HG03060 (cell line): ENCODE measurements at regions not wholly inside any gene's neighbourhood (a gene's known extent, or its start where the extent isn't known, plus 50 kb on each side); places are given as distances from the start of the nearest gene placed in this dataset.

Experiments
- ATAC-seq: cut with Tn5 transposase; IDR thresholded peaks from one replicate; pipeline ENCODE4 v1.9.1; 2021; ENCODE audit warnings: low read depth, moderate number of reproducible peaks; ENCODE audit not compliant: unreplicated experiment

- ATAC-seq, result no peak
Observed at GRCh38 chr3:72543246-72543645, 305.0 kb downstream of the SHQ1 start.

DNA sequence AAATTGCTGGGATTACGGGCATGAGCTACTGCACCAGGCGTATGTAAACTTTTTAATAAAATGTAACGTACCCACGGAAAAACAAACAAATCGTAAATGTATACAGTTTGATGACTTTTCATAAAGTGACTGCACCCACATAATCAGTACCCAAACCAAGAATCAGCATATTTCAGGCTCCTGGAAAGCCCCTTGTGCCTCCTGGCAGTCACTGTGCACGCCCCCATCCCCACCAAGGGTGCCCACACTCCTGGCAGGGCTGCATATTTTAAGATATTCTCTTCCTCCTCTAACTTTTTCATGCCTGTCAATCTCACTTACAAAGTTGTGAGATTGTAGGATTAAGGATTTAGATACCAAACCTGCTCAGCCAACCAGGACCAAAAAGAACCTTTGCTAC, 305.5 kb downstream of the SHQ1 start:
- ATAC-seq, result no peak

GRCh38 chr3:72539856-72540255, 308.4 kb downstream of the SHQ1 start:
- no peak for ATAC-seq

DNA sequence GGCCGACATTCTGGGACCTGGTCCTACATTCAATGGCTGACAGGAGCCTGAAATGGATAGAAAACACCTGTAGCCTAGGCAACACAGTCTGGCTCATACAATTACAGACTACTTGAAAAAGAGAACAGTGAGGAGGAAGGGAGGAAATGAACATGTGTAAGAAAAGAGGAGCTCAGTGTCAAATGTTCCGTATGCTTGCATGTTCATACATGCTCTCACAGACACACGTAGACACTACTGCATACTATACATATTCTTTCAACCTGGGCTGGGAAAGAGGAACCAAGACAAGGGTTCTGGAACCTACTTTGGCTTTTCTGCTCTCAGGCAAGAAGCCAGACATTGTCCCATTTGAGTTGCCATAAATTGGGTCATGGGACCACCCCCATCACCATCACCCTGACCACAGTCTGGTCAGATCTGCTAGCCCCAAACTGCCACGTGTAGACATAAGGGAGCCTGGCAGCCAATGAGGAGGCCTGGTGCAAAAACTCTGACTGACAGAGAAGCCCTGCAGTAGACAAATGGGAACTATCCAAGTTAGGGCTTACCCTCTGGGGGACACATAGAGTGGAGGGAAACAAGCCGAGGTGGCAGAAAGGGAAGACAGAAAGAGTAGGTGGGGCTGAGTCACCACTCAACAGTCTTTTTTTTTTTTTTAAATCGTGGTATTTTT, 310.0 kb downstream of the SHQ1 start:
- no peak for ATAC-seq

DNA sequence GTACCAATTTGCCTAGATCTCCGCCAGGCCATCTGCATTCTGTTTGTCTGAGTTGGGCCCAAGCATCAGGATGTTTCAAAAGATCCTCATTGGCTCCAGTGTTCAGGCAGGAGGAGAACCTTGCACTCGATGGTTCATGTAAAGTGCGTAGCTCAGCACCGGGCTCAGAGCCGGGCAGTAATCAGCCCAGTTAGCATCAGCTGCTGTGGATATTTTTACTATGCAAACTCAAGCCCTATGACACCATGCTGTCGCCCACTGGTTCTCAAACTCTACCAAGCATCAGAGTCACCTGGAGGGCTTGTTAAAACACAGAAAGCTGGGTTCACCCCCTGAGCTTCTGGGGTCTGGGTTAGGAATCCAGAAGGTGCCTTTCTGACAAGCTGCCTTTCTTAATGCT, 310.8 kb downstream of the SHQ1 start:
- no peak for ATAC-seq

- no peak for ATAC-seq
Observed at GRCh38 chr3:72536878-72537267, 311.4 kb downstream of the SHQ1 start.

DNA sequence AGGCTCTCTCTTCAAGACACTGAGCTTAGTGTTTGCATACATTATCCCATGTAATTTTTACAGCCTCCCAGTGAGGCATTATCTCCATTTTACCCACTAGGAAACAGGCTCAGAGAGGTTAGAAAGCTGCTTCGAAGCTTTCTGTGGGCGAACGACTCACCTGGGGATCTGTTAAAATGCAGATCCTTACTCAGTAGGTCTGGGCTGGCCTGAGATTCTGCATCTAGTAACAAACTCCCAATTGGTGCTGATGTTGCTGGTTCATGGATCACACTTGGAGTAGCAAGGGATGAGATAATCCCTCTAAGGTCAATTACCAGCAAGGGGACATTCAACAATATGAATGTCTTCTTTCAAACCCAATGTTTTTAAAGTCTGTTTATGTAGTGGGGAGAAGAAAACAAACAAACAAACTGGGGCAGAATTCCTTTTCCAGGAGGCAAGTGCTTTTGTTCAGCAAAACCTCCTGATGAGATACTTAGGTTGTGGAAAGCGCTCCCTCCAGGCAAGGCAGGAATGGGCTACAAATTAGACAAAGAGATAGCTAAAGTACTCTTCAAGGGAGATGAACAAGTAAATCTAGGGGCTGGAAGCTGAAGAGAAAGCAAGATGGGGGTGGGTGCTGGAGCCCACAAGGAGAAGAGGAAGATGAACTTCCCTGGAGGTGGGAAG, 311.9 kb downstream of the SHQ1 start:
- ATAC-seq, result no peak

GRCh38 chr3:72535772-72536171, 312.5 kb downstream of the SHQ1 start:
- ATAC-seq, result no peak

DNA sequence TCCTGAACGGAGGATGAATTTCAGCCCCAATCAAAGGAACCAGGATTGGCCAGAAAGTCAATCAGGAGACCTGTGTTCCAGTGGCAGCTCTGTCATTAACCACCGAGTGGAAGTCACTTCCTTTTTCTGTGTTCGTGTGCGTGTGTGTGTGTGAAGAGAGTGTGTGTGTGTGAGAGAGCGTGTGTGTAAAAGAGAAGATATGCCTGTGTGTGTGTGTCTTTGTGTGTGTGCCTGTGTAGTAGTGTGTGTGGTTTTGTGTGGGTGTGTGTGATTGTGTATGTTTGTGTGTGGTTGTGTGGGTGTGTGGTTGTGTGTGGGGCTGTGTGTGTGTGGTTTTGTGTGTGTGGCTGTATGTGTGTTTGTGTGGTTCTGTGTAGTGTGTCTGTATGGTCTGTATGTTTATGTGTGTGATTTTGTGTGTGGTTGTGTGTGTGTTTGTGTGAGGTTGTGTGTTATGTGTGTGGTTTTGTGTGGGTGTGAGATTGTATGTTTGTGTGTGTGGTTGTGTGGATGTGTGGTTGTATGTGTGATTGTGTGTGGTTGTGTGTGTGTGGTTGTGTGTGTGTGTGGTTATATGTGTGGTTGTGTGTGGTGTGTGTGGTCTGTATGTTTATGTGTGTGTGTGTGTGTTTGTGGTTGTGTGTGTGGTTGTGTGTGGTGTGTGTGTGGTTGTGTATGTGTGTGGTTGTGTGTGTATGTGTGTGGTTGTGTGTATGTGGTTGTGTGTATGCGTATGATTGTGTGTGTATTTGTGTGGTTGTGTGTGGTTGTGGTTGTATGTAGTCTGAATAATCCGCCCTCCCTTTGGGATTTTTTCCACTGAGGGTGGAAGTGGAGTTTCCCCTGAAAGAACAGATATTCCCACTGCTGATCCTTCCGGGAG, 314.4 kb downstream of the SHQ1 start:
- no peak for ATAC-seq

DNA sequence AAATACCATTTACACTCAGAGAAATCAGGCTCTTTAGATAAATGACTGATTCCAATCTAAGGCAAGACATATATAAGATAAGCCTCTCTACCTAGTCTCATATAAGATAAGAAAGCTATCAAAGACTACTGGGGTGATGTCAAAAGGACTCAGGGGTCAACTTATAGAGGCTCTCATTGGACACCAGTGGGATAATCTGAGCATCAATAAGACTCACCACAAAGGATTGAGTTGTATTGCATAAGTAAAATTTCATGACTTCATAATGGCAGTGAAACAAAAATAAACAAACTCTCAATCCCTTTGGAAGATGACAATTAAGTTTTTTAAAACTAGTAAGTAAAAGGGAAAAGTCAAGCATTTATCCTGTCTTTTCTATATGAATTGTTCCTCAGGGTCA, 317.8 kb downstream of the SHQ1 start:
- no peak for ATAC-seq

DNA sequence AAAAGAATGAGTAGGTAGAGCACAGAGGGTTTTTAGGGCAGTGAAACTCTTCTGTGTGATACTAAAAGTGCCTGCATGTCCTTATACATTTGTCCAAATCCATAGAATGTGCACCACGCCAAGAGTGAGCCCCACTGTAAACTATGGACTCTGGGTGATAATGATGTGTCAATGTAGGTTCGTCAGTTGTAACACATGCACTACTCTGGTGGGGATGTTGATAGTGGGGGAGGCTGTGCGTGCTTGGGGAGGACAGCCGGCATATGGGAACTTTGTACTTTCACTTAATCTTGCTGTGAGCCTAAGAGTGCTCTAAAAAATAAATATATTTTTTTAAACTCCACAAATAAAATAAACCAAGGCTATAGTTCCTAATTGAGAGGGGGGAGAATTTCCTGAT, 319.2 kb downstream of the SHQ1 start:
- no peak for ATAC-seq

GRCh38 chr3:72523429-72524151, 324.7 kb downstream of the SHQ1 start:
- ATAC-seq, result peak; percentile 67

DNA sequence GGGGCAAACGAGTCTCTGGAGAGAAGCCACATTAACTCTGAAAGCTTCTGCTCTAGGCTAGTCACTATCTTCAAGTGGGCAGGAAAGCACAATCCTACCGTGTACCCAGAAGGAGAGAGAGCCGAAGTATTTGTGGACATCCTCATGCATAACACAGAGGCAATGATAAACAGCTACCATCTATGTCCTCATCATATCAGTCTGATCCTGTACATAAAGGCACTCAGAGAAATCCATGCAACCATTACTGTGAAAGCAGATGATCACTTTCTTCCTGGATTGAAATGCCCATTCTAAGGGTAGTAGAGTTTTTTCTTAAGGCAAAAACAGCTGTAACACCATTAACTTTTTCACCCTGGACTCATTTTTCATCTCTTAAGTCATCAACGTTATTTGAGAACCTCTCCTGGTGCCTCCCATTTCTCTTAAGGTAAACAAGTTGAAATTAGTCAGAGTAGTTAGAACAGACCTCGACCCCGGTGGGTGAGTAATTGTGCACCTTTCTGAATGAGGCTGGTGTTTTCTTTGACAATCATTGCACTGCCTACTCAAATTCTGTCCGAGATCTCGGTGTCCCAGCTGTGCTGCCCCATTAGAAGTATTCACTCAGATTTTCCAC, 327.4 kb downstream of the SHQ1 start:
- peak; percentile 40 for ATAC-seq

DNA sequence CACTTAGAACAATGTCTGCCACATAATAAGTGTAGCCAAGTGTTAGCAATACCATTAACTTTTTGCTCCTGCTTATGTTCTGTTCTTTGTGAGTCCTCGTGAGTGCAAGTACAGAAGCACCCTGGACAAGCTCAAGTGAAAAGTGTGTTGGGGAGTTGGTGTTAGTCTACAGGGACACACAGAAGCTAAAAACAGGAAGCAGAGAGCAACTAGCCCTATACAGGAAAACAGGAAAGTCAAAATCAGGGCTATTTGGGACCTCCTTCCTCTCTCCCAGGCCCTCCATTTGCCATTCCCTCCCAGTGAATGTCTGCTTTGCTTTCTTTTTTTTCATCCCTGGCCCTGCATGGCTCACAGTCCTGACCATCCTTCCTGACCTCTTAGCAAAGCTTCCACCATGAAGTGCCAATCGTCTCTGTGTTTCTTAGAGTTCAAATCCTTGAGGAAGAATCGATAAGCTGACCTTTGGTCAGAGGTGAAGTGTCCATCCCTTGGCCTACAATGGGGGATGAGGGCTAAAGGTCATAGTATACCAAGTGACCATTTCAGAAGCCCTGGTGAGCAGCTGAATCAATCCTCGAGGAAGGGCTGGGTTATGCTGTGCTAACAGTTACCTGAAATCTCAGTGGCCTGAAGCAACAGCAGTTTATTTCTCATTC, 328.2 kb downstream of the SHQ1 start:
- no peak for ATAC-seq

DNA sequence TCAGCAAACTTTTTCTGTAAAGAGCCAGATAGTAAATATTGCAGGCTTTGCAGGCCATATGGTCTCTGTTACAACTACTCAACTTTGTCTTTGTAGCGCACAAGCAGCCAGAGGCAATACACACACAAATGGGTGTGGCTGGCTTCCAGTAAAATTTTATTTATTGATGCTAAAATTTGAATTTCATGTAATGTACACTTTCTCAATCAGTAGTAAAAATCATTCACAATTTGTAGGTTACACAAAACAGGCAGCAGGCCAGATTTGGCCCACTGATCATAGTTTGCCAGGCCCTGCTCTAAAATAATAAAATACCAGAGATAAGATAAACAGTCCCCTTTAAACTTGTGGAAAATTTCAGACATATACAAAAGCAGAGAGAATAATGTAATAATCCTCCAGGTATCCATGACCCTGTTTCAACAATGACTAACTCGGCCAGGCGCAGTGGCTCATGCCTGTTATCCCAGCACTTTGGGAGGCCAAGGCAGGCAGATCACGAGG, 330.3 kb downstream of the SHQ1 start:
- ATAC-seq, result no peak

DNA sequence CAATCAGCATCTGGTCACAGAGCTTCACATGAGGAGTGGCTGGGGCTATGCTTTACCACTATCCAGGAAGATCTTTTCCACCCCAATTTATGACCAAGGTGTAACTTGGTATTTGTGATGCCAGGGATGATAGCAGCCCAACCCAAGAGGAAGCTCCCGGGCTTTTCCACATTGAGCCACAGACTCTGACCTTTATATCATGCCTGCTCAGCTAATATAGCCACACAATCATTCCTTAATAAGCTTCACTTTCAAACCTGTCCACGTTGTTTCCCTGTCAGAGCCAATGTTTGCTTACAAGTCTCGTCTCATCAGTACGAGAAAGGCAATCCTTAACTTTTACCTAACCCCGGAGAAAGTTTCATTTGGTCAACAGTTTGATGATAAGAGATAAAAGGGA, 330.9 kb downstream of the SHQ1 start:
- no peak for ATAC-seq

DNA sequence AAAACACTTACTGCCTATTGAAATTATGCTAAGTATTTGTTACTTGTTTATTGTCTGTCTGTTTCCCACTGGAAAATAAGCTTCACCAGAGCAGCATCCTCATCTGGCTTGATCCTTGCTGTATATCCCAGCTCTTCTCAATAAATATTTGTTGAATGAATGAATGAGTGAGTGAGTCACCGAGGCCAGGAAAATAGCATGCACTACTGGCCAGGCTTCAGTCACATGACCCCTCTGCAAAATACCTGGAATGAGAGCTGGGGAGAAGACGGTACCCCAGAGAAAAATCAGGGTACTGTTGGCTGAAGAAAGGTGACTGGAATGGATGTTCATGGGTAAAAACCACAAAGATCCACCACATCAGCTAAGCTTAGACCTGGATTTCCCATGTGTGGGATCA, 331.9 kb downstream of the SHQ1 start:
- no peak for ATAC-seq

DNA sequence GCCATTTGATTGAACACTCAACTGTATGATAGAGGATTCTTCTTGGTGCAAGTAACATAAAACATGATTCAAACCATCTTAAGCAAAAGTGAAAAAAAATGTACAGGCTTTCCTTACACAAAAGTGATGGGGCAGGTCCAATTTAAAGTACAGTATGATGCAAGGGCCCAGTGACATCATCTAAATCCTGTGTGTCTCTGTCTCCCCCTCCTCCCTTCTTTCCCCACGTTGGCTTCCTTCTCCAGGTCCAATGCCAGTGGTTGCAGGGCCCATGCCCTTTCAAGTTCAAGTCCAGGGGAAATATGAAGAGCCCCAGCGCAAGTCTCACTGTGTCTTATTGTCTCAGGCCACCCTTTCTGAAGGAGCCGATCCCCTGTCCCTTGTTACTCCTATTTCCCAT, 332.3 kb downstream of the SHQ1 start:
- ATAC-seq, result no peak

DNA sequence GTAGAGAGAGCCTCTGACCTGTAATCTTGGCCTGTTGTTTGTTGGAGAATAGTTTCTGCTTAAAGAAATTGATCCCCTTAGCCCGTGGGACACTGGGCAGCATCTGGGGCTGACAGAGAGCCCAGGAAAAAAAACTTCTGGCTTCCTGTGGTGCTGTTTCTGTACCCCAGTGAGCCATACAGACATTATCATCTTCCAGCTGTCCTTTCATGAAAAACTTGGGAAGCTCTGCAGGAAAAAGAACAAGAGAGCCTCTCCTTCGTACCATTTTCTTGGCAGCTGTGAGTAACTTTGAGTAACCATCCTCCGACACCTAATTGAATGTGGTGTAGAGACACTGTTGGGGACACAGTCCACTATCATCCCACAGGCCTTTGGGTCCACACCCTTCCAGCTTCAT, 333.0 kb downstream of the SHQ1 start:
- ATAC-seq, result no peak

DNA sequence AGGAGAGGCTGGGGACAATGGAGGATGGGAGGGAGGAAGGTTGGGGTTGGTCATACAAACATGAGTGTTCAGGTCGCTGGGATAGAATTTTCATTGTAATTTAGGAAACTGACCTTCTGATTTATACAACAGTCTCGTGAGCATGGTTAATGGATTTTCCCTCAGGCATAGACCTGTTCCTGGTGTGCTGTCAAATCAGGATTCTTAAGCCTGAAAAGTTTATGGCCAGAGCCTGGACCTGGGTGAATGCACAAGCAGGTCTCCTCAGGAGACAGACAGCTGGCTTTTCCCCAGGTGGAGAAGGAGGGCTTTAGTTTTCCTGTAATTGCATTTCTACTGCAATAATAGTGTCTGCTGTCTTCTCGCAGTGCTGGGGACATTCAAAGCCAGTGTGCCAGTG, 338.0 kb downstream of the SHQ1 start:
- ATAC-seq, result no peak
